ENCODE measurements at regions not wholly inside any gene's neighbourhood (a gene's known extent, or its start where the extent isn't known, plus 50 kb on each side); places are given as distances from the start of the nearest gene placed in this dataset.

GRCh38 chr11:69939551-69940245 lies 120.5 kb upstream of the FGF3 start:
- Histone ChIP-seq H4K20me1 (ENCODE audit: insufficient read depth, low read length, poor library complexity, severe bottlenecking) (no peaks in the 10 kb centered on the region), H3K79me2 (ENCODE audit: insufficient read depth, low read length) (no peaks in the 10 kb centered on the region), H3K4me1 (ENCODE audit: insufficient read depth, low read length, poor library complexity, severe bottlenecking) (no peaks in the 10 kb centered on the region), H3K9me2 (replicated peaks; ENCODE audit: low read depth, low read length) (no peaks in the 10 kb centered on the region), H3K36me3 (ENCODE audit: insufficient read depth, low read length) (no peaks in the 10 kb centered on the region), H2AFZ (ENCODE audit: low read length) (no peak overlapping the region), H3K27me3 (ENCODE audit: insufficient read depth, low read length, poor library complexity, severe bottlenecking) (no peaks in the 10 kb centered on the region), H3K9me3 (ENCODE audit: insufficient read depth, low read depth, low read length) (no peaks in the 10 kb centered on the region), H3K4me2 (ENCODE audit: low read depth, low read length, poor library complexity, severe bottlenecking) (no peak overlapping the region), H3K9ac (ENCODE audit: low read depth, low read length, poor library complexity, severe bottlenecking) (no peak overlapping the region), H3K4me3 (ENCODE audit: low read length, poor library complexity, severe bottlenecking) (no peak overlapping the region), H3F3A (ENCODE audit: low read depth) (no peaks in the 10 kb centered on the region)
- TF ChIP-seq CTCF (conservative IDR thresholded peaks at IDR 0.05; ENCODE audit: low read length) (no peak), EZH2phosphoT487 (IDR thresholded peaks at IDR 0.05; ENCODE audit: borderline replicate concordance) (no peak)

DNA sequence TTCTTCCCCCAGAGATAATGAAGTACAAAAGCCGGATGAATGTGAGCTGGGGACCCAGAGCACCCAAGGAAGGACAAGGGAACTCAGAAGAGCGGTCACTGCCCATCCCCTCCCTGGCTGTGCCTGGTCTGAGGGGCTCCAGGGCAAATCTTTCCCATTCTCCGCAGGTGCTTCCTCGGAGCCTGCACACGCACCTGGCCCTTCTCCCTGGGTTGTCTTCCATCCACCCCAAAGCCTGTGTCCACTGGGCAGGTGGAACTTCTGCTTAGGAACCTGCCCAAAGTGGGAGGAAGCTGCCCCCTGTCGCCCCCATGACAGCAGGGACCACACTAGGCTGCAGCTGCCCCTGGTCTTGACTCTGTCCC lies 121.0 kb upstream of the FGF3 start:
- no peaks in the 10 kb centered on the region for H3K36me3 ChIP-seq (ENCODE audit: insufficient read depth, low read length)
- H3K79me2 ChIP-seq (ENCODE audit: insufficient read depth, low read length), result no peaks in the 10 kb centered on the region
- no peak overlapping the region for H3K4me2 ChIP-seq (ENCODE audit: low read depth, low read length, poor library complexity, severe bottlenecking)
- no peaks in the 10 kb centered on the region for H3K9me3 ChIP-seq (ENCODE audit: insufficient read depth, low read depth, low read length)
- no peaks in the 10 kb centered on the region for H4K20me1 ChIP-seq (ENCODE audit: insufficient read depth, low read length, poor library complexity, severe bottlenecking)
- H3K4me1 ChIP-seq (ENCODE audit: insufficient read depth, low read length, poor library complexity, severe bottlenecking), result no peaks in the 10 kb centered on the region
- H3K4me3 ChIP-seq (ENCODE audit: low read length, poor library complexity, severe bottlenecking), result no peak overlapping the region
- no peak overlapping the region for H3K9ac ChIP-seq (ENCODE audit: low read depth, low read length, poor library complexity, severe bottlenecking)
- no peaks in the 10 kb centered on the region for H3K9me2 ChIP-seq (replicated peaks; ENCODE audit: low read depth, low read length)
- H3F3A ChIP-seq (ENCODE audit: low read depth), result no peaks in the 10 kb centered on the region
- no peak overlapping the region for H2AFZ ChIP-seq (ENCODE audit: low read length)
- H3K27me3 ChIP-seq (ENCODE audit: insufficient read depth, low read length, poor library complexity, severe bottlenecking), result no peaks in the 10 kb centered on the region
- TF ChIP-seq CTCF (conservative IDR thresholded peaks at IDR 0.05; ENCODE audit: low read length), result no peak
- TF ChIP-seq EZH2phosphoT487 (IDR thresholded peaks at IDR 0.05; ENCODE audit: borderline replicate concordance), result no peak

GRCh38 chr11:69941546-69942332 lies 122.5 kb upstream of the FGF3 start:
- H4K20me1 ChIP-seq (ENCODE audit: insufficient read depth, low read length, poor library complexity, severe bottlenecking), result no peaks in the 10 kb centered on the region
- no peaks in the 10 kb centered on the region for H3K4me1 ChIP-seq (ENCODE audit: insufficient read depth, low read length, poor library complexity, severe bottlenecking)
- H3K4me3 ChIP-seq (ENCODE audit: low read length, poor library complexity, severe bottlenecking), result no peak overlapping the region
- TF ChIP-seq CTCF (conservative IDR thresholded peaks at IDR 0.05; ENCODE audit: low read length), result no peak
- TF ChIP-seq EZH2phosphoT487 (IDR thresholded peaks at IDR 0.05; ENCODE audit: borderline replicate concordance), result no peak
- H3K79me2 ChIP-seq (ENCODE audit: insufficient read depth, low read length), result no peaks in the 10 kb centered on the region
- no peak overlapping the region for H3K4me2 ChIP-seq (ENCODE audit: low read depth, low read length, poor library complexity, severe bottlenecking)
- no peak overlapping the region for H2AFZ ChIP-seq (ENCODE audit: low read length)
- no peaks in the 10 kb centered on the region for H3K36me3 ChIP-seq (ENCODE audit: insufficient read depth, low read length)
- H3K9ac ChIP-seq (ENCODE audit: low read depth, low read length, poor library complexity, severe bottlenecking), result no peak overlapping the region
- no peaks in the 10 kb centered on the region for H3K9me2 ChIP-seq (replicated peaks; ENCODE audit: low read depth, low read length)
- no peaks in the 10 kb centered on the region for H3K27me3 ChIP-seq (ENCODE audit: insufficient read depth, low read length, poor library complexity, severe bottlenecking)
- no peaks in the 10 kb centered on the region for H3F3A ChIP-seq (ENCODE audit: low read depth)
- no peaks in the 10 kb centered on the region for H3K9me3 ChIP-seq (ENCODE audit: insufficient read depth, low read depth, low read length)
